DMS 273 (cell line): ENCODE measurements at regions not wholly inside any gene's neighbourhood (a gene's known extent, or its start where the extent isn't known, plus 50 kb on each side); places are given as distances from the start of the nearest gene placed in this dataset.

Experiments used
- DNase-seq: peaks from one replicate; lab custom pipeline; 2025; ENCODE audit not compliant: unreplicated experiment; lab: John Stamatoyannopoulos, UW

GRCh38 chr5:155948576-155948975 is 378.4 kb upstream of the SGCD start:
- DNase-seq = no peak

- DNase-seq = peak; percentile 46
Measured at GRCh38 chr5:155952486-155953089, 374.4 kb upstream of the SGCD start.

GRCh38 chr5:155953335-155953734 is 373.6 kb upstream of the SGCD start:
- no peak for DNase-seq

GRCh38 chr5:155954701-155955445 is 372.1 kb upstream of the SGCD start:
- no peak for DNase-seq

GRCh38 chr5:155957884-155958283 is 369.1 kb upstream of the SGCD start:
- no peak for DNase-seq

- no peak for DNase-seq
Measured at GRCh38 chr5:155959082-155959481, 367.9 kb upstream of the SGCD start.

GRCh38 chr5:155960177-155960576 is 366.8 kb upstream of the SGCD start:
- DNase-seq = no peak

- no peak for DNase-seq
Measured at GRCh38 chr5:155969537-155969936, 357.4 kb upstream of the SGCD start.

GRCh38 chr5:155974369-155974768 is 352.6 kb upstream of the SGCD start:
- no peak for DNase-seq

- DNase-seq = peak; percentile 94
Measured at GRCh38 chr5:155978850-155979249, 348.1 kb upstream of the SGCD start.

GRCh38 chr5:155982354-155982753 is 344.6 kb upstream of the SGCD start:
- no peak for DNase-seq

GRCh38 chr5:155983954-155984353 is 343.0 kb upstream of the SGCD start:
- DNase-seq = no peak

- DNase-seq = no peak
Measured at GRCh38 chr5:155987265-155987810, 339.6 kb upstream of the SGCD start.

- DNase-seq = no peak
Measured at GRCh38 chr5:155989879-155990278, 337.1 kb upstream of the SGCD start.

GRCh38 chr5:155996123-155996522 is 330.8 kb upstream of the SGCD start:
- DNase-seq = no peak

GRCh38 chr5:155998257-155998656 is 328.7 kb upstream of the SGCD start:
- DNase-seq = no peak

GRCh38 chr5:156000115-156000514 is 326.8 kb upstream of the SGCD start:
- DNase-seq = no peak

- DNase-seq = no peak
Measured at GRCh38 chr5:156004754-156005153, 322.2 kb upstream of the SGCD start.

- no peak for DNase-seq
Measured at GRCh38 chr5:156006026-156006647, 320.8 kb upstream of the SGCD start.

- DNase-seq = no peak
Measured at GRCh38 chr5:156008844-156009243, 318.1 kb upstream of the SGCD start.

GRCh38 chr5:156009583-156009982 is 317.4 kb upstream of the SGCD start:
- DNase-seq = no peak

GRCh38 chr5:156015137-156015536 is 311.8 kb upstream of the SGCD start:
- no peak for DNase-seq
